GM23338 (cell line): ENCODE measurements at regions not wholly inside any gene's neighbourhood (a gene's known extent, or its start where the extent isn't known, plus 50 kb on each side); places are given as distances from the start of the nearest gene placed in this dataset.

Experiments used
- CREB1 ChIP-seq: fragments of 250-450 bp; sonication (Bioruptor Pico); IDR thresholded peaks from 2 replicates; pipeline ENCODE4 v1.5.0; 2020; ENCODE audit warnings: low read depth, mild to moderate bottlenecking, moderate library complexity
- EZH2 ChIP-seq: fragments of 200-600 bp; sonication (generic); IDR thresholded peaks from one replicate; pipeline ENCODE4 v1.8.0; 2017; ENCODE audit warnings: antibody characterized with exemption, mild to moderate bottlenecking, low read depth; ENCODE audit not compliant: unreplicated experiment
- EZH2phosphoT487 ChIP-seq: fragments of 200-600 bp; sonication (generic); IDR thresholded peaks from one replicate; pipeline ENCODE4 v1.8.1; 2018; ENCODE audit warnings: antibody characterized with exemption; ENCODE audit not compliant: unreplicated experiment
- JUNB ChIP-seq: IDR thresholded peaks from one replicate; pipeline ENCODE4 v1.6.1; 2016; ENCODE audit warnings: antibody characterized with exemption; ENCODE audit not compliant: unreplicated experiment
- NANOG ChIP-seq: IDR thresholded peaks from 2 replicates; pipeline ENCODE4 v1.6.1; 2016; ENCODE audit warnings: antibody characterized with exemption, borderline replicate concordance
- POLR2AphosphoS5 ChIP-seq: IDR thresholded peaks from 2 replicates; pipeline ENCODE4 v1.6.1; 2016; ENCODE audit warnings: antibody characterized with exemption, low read depth
- STAT1 ChIP-seq: IDR thresholded peaks from one replicate; pipeline ENCODE4 v1.6.1; 2016; ENCODE audit warnings: antibody characterized with exemption; ENCODE audit not compliant: unreplicated experiment
- ZNF114 ChIP-seq: fragments of 250-450 bp; sonication (Bioruptor Pico); IDR thresholded peaks from 2 replicates; pipeline ENCODE4 v1.5.0; 2020; ENCODE audit warnings: mild to moderate bottlenecking, moderate library complexity
- ZNF331 ChIP-seq: fragments of 250-450 bp; sonication (Bioruptor Pico); IDR thresholded peaks from 2 replicates; pipeline ENCODE4 v1.5.0; 2020; ENCODE audit warnings: low read depth, mild to moderate bottlenecking, moderate library complexity
- TF ChIP-seq, protein P1 (sequence below): IDR thresholded peaks from one replicate; pipeline ENCODE4 v1.6.1; 2018; ENCODE audit warnings: antibody characterized with exemption; ENCODE audit not compliant: unreplicated experiment
- TF ChIP-seq, protein P2 (sequence below), 2 experiments: fragments of 200-600 bp in 1 of 2; sonication (generic) in 1 of 2; conservative IDR thresholded peaks; 2 replicates each; pipeline versions ENCODE4 v1.5.1 to v1.6.1; 2016 to 2017; ENCODE audit warnings: antibody characterized with exemption in 2 of 2, low read depth in 2 of 2, mild to moderate bottlenecking in 2 of 2, moderate library complexity in 1 of 2
- TF ChIP-seq, protein P3 (sequence below): IDR thresholded peaks from 2 replicates; pipeline ENCODE4 v1.6.1; 2016; ENCODE audit warnings: antibody characterized with exemption

DNA sequence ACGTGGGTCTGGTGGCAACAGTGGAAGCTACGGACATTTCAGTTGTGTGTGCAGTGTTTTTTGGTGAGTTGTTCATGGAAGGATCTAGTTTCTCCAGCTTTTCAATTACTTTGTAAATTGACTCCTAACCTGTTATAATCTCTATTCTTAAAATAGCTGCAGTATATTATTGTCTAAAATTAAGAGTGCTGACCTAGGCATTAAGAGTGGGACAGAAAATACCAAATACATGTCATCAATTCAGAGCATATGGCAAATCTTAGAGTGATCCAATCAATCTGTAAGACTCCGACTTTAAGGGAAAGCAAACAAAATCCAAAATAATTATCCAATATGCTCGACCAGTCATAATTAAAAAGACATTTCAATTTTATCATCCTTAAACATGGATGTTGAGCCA is 338.1 kb upstream of the PCDH9 start:
- TF ChIP-seq, protein P1, sequence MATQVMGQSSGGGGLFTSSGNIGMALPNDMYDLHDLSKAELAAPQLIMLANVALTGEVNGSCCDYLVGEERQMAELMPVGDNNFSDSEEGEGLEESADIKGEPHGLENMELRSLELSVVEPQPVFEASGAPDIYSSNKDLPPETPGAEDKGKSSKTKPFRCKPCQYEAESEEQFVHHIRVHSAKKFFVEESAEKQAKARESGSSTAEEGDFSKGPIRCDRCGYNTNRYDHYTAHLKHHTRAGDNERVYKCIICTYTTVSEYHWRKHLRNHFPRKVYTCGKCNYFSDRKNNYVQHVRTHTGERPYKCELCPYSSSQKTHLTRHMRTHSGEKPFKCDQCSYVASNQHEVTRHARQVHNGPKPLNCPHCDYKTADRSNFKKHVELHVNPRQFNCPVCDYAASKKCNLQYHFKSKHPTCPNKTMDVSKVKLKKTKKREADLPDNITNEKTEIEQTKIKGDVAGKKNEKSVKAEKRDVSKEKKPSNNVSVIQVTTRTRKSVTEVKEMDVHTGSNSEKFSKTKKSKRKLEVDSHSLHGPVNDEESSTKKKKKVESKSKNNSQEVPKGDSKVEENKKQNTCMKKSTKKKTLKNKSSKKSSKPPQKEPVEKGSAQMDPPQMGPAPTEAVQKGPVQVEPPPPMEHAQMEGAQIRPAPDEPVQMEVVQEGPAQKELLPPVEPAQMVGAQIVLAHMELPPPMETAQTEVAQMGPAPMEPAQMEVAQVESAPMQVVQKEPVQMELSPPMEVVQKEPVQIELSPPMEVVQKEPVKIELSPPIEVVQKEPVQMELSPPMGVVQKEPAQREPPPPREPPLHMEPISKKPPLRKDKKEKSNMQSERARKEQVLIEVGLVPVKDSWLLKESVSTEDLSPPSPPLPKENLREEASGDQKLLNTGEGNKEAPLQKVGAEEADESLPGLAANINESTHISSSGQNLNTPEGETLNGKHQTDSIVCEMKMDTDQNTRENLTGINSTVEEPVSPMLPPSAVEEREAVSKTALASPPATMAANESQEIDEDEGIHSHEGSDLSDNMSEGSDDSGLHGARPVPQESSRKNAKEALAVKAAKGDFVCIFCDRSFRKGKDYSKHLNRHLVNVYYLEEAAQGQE: no peak
- TF ChIP-seq JUNB (no peak), POLR2AphosphoS5 (no peak), EZH2 (no peak), CREB1 (CRISPR knock-in tag) (no peak), EZH2phosphoT487 (no peak), NANOG (no peak), STAT1 (no peak), ZNF331 (CRISPR knock-in tag) (no peak), ZNF114 (no peak)
- TF ChIP-seq, protein P2, sequence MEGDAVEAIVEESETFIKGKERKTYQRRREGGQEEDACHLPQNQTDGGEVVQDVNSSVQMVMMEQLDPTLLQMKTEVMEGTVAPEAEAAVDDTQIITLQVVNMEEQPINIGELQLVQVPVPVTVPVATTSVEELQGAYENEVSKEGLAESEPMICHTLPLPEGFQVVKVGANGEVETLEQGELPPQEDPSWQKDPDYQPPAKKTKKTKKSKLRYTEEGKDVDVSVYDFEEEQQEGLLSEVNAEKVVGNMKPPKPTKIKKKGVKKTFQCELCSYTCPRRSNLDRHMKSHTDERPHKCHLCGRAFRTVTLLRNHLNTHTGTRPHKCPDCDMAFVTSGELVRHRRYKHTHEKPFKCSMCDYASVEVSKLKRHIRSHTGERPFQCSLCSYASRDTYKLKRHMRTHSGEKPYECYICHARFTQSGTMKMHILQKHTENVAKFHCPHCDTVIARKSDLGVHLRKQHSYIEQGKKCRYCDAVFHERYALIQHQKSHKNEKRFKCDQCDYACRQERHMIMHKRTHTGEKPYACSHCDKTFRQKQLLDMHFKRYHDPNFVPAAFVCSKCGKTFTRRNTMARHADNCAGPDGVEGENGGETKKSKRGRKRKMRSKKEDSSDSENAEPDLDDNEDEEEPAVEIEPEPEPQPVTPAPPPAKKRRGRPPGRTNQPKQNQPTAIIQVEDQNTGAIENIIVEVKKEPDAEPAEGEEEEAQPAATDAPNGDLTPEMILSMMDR (conservative IDR thresholded peaks at IDR 0.05; ENCODE audit: low read depth in 2 of 2): no peak
- TF ChIP-seq, protein P3, sequence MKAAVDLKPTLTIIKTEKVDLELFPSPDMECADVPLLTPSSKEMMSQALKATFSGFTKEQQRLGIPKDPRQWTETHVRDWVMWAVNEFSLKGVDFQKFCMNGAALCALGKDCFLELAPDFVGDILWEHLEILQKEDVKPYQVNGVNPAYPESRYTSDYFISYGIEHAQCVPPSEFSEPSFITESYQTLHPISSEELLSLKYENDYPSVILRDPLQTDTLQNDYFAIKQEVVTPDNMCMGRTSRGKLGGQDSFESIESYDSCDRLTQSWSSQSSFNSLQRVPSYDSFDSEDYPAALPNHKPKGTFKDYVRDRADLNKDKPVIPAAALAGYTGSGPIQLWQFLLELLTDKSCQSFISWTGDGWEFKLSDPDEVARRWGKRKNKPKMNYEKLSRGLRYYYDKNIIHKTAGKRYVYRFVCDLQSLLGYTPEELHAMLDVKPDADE: no peak
